ENCODE measurements at regions not wholly inside any gene's neighbourhood (a gene's known extent, or its start where the extent isn't known, plus 50 kb on each side); places are given as distances from the start of the nearest gene placed in this dataset.

DNA sequence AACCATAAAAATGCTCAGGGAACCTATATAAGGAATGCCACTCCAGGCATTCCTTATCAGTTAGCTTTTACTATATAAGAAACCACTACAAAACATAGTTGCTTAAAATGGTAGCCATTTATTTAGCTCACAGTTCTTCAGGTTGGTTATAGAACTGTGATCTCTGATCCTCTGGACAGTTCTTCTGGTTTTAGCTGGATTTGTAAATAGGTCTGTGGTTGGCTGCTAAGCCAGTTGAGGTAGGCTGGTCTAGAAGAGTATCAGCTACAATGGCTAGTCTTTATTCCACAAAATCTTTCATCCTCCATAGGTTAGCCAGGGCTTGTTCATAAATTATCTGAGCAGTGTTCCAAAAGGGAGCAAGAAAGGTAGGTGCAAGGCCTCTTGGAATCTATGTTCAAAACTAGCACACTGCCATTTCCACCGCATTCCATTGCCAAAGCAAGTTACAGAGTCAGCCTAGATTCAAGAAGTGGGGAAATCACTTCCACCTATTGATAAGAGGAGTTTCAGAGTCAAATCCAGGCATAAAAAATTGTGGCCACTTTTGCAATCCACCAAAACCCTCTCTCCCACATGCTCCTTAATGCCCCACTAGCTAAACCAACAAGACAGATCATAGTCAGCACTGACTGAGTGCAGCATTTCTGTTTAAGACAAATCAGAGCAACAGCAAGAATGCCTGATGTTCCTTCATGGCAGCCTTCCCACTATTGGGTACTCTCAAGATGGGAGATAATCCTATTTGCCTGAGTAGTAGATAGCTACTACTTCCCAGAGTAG, 146.4 kb downstream of the IRS1 start:
- no peak for DNase-seq (ENCODE audit: low read depth in 2 of 2)

DNA sequence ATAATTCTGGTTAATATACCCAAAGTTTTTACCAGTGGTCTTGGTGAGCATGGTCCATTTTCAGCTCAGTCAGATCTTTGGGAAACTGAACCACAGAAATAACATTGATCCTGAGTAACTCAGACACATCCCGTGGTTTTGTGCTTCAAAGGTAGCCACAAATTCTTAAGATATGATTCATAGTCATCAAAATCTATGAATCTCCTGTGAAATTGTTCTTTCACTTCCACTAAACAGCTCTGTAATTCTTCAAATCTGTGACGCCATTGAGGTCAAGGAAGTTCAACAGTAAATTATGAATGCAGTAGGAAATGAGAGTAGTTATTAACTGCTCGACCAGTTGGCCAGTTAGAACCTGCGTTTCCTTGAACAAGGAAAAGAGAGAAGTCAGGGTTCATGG, 147.3 kb downstream of the IRS1 start:
- DNase-seq (ENCODE audit: low read depth in 2 of 2) = no peak

DNA sequence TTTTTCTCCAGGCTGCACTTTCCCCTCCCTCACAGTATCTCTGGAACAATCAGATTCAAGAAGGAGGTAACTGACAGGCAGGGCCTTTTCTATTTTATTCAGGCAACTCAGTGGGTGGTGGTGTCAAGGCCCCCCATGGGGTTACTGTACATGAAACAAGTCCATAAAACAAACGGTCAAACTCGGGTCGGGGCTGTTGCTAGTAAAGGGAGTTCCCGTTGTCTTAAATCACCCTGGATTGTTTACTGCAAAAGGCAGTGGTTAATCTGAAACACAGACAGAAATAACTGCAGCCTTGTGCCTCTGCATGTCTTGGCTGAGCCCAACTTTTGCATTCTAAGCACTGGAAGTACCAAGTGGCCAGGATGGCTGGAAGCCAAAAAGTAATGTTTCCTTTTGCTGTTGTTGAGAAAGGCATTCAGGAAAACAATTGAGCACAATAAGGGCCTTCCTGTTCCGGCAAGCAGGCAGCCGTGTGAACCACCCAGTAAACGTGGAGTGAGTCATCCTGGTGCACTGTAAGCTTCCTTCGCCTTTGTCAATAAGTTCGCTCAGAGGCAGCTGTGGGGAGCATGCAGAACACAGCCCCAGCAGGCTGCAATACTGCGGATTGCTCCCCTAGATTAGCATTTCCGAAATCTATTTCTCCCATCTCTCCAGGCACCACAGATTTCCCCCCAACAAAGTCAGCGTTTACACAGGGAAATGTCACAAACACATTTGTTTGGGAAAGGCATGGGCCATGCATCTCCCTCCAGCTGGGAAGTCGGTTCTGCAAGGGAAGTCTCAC, 149.6 kb downstream of the IRS1 start:
- peak; percentile 18 to 25 for DNase-seq (ENCODE audit: low read depth in 2 of 2)

DNA sequence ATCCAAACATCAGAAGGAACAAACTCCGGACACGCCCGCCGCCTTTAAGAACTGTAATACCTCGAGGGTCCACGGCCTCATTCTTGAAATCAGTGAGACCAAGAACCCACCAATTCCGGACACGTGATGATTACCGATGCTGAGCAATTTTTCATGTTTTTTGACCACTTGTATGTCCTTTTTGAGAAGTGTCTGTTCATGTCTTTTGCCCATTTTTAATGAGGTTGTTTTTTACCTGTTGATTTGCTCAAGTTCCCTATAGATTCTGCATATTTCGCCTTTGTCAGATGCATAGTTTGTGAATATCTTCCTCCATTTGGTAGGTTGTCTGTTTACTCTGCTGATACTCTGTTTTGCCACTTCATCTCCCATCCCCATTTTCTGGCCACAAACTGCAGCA, 150.4 kb downstream of the IRS1 start:
- no peak for DNase-seq (ENCODE audit: low read depth in 2 of 2)

DNA sequence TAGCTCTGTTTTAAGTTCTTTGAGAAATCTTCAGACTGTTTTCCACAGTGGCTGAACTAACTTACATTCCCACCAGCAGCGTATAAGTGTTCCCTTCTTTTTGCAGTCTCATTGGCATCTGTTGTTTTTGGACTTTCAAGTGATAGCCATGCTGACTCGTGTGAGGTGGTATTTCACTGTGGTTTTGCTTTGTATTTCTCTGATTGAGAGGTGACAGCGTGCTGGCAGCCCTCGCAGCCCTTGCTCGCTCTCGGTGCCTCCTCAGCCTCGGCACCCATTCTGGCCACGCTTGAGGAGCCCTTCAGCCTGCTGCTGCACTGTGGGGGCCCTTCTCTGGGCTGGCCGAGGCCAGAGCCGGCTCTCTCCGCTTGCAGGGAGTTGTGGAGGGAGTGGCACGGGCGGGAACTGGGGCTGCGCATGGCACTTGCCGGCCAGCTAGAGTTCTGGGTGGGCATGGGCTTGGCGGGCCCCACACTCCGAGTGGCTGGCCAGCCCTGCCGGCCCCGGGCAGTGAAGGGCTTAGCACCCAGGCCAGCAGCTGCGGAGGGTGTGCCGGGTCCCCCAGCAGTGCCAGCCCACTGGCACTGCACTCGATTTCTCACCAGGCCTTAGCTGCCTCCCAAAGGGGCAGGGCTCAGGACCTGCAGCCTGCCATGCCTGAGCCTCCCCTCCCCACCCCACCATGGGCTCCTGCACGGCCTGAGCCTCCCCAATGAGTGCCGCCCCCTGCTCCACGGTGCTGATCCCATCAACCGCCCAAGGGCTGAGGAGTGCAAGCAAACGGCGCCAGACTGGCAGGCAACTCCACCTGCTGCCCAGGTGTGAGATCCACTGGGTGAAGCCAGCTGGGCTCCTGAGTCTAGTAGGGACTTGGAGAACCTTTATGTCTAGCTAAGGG, 151.8 kb downstream of the IRS1 start:
- DNase-seq (ENCODE audit: low read depth in 2 of 2) = no peak

DNA sequence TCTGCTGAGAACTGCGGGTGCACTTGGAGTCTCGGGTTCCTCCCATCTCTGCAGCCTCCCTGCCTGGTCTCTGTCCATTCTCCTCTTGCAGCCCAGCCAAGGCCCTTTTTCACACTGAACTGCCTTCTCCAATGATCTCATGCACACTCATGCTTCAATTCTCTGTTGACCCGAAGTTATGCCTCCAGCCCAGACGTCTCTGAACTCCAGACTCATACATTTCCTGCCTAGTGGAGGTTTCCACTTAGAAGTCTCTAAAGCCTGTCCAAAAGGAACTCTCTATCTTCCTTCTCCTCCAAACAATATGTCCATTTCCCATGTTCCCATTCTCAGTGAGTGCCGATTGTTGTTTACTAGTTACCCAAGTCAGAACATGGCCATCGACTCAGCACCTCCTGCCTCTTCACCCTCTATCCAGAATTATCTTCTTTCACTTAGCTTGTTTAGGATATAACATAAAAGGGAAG, 155.2 kb downstream of the IRS1 start:
- no peak for DNase-seq (ENCODE audit: low read depth in 2 of 2)

DNA sequence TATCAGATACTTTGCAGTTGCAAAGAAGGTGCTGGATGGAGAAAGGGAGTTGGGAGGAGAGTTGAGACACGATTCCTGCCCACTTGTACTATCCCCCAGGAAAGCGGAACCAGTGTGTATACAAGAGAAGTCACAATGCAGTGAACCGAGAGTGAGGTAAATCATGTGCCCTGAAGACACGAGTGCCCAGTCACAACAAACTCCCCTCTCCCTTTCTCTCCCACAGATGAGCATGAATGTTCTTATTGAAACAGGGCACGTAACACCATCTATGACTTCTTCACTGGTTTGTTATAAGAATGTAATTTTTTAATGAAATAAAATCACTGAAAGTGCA, 155.7 kb downstream of the IRS1 start:
- no peak for DNase-seq (ENCODE audit: low read depth in 2 of 2)

DNA sequence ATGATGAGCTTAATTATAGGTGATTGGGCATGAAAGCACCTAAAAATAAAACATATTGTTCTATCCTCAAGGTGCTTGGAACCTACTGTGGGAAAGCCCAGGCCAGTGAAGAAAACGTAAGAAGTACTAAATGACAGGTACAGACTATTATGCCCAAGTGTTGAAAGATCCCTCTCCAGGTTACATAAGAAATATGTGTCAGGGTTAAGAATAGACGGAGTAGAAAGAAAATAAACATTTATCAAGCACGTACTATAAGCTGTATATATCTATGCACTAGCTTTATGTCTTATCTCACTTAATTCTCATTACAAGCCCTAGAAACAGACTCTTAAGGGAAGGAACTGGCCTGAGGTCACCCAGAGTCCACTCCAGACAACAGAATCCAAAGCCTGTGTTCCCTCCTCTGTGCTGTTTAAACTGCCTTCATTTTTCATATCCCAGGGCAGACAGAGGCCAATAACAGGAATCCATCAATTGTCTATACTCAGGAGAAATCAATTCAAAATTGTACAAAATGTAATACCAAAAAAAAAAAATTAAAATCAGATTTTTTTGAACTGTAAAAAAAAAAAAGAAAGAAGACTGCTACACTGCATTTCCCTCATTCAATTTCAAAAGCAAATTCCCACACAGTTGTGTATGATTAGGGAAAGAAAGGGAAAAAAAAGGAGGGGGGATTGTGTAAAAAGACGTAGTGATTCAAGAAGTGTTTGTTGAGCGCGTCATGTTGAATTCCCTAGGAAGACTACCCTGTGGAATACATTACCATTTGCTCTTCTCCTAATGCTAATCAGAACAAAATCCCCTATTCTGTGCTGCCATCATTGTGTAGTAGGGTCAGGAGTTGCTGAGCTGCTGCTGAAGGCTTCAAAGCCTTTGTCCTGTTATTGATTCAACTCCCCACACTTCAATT, 156.3 kb downstream of the IRS1 start:
- no peak for DNase-seq (ENCODE audit: low read depth in 2 of 2)

DNA sequence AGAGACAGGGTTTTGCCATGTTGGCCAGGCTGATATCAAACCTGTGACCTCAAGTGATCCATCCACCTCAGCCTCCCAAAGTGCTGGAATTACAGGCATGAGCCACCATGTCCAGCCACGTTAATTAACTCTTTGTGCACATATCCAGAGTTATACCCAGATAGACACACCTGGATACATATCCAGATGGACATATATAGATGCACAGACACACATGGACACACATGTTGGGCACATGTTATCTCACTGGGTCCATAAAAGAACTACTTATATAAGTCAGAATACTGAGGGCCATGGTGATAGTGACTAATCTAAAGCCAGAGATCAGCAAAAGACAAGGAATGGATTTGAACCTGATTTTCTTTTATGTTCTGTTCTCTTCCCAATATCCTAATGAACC, 158.6 kb downstream of the IRS1 start:
- no peak for DNase-seq (ENCODE audit: low read depth in 2 of 2)

DNA sequence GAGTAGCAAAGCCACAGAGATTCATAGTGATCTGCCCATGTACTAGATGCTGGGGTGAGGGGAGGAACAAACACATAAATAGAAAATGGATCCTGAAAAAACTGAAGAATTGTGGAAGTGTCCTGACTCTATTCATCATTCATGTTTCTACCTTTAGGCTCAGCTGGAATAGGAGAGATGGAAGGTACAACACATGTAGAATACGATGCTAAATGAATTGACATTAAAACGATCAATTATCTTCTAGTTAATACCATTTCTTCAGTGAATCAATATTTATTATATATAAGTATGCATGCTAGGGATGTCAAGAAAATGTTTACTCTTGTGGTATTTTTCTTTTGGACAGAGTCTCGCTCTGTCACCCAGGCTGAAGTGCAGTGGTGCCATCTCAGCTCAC, 159.1 kb downstream of the IRS1 start:
- no peak for DNase-seq (ENCODE audit: low read depth in 2 of 2)

DNA sequence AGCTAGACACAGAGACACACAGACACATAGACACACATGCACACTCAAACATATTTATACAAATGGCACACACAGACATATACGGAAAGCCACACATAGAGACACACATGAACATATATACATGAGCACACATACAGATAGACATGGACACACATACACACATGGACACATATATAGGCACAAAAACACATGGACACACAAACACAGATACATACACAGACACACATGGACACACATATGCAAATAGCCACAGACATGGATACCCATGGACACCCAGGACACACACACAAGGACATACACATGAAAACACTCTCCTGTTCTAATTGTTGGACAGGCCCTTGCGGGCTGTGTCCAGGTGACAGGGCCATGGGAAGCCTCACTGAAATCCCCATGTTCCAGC, 160.1 kb downstream of the IRS1 start:
- no peak for DNase-seq (ENCODE audit: low read depth in 2 of 2)

DNA sequence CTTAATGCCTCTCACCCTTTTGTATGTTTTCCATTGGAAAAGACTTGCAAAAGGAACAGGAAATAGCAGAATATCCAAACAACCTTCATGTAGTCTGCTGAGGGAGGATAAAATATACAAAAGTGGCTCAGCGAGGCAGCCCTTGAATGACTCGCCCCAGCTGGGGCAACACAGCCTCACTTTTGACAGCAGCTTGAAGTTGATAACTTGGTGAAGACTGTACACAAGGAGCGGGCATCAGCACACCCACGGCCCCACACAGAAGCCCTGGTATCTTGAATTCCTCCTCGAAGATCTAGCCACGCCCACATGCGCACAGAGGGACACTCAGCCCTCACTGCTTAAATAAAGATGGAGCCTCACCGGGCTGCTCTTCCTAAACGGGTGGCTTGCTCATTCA, 161.0 kb downstream of the IRS1 start:
- DNase-seq (ENCODE audit: low read depth in 2 of 2) = no peak

DNA sequence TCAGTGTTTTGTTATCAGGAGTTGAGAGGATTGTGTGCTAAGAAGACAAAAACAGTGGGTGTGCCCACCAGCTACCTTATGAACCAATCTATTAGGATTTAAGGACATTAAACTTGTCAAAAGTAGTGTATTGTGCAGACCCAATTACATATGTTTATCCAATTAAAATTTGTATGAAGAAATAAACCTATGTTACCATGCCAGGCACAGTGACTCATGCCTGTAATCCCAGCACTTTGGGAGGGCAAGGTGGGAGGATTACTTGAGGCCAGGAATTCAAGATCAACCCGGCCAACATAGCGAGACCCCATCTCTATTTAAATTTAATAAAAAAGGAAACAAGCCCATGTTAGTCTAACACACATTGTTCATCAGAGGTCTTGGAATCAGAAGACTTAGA, 162.2 kb downstream of the IRS1 start:
- DNase-seq (ENCODE audit: low read depth in 2 of 2) = no peak

DNA sequence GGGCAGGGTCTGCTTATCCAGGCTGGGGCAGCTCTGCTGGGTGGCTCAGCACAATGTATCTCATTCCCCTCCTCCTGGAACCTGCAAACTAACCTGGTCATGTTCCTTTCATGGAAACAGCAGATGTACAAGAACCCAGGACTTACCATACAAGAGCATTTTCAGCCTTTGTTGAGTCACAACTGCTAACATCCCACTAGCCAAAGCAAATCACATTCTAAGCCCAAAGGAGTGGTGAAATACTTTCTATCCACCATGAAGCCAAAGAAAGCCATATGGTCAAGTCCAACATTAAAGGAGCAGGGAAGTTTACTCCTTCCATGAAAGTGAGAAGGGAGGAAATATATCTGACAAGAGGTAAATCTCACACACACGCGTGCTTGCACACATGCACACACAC, 163.0 kb downstream of the IRS1 start:
- DNase-seq (ENCODE audit: low read depth in 2 of 2) = no peak

DNA sequence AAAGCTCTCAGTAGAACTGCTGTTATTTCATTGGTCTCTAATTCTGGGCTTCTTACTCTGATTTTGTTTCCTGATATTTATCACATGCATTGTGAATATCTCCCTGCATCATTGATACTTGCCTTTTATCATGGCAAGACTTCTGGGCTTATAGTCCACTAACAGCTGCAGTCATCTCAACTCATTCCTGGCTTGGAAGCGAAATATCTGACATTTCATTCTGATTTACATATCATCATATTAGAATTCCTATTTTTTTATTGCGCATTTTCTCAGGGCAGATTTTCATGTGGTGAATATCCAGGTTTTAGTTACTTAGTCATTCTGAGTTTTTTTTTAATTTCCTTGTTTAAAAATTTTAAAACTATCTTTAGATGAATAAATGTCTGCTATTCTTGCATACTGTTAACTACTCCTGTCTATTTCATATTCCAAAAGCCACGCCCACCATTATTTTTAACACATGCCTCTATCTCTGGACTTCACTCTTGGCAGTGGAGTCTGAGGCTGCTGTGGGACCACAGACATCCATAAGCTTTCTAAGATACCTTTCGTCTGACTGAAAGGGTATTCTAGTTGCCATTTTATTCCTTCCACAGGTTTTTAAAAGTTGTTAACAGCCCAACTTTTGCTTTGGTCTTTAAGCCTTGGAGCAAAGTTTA, 164.5 kb downstream of the IRS1 start:
- no peak for DNase-seq (ENCODE audit: low read depth in 2 of 2)

DNA sequence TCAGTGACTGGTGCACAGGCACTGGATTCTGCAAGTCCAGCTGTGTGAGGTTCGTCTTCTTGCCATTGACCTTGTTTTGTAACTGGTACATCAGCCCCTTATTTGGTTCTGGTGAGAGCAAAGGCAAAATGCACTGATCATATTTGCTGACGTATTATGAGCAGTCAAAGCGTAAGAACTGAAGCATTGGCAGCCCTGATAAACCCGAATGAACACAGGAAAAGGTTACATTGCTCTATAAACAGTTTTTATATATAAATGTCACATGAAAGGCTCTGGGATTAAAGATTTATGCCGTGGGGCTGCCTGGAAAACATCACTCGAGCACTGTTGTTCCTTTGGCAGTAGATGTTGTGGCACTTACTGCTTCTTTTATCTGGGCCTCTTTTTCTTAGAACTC, 167.9 kb downstream of the IRS1 start:
- no peak for DNase-seq (ENCODE audit: low read depth in 2 of 2)

DNA sequence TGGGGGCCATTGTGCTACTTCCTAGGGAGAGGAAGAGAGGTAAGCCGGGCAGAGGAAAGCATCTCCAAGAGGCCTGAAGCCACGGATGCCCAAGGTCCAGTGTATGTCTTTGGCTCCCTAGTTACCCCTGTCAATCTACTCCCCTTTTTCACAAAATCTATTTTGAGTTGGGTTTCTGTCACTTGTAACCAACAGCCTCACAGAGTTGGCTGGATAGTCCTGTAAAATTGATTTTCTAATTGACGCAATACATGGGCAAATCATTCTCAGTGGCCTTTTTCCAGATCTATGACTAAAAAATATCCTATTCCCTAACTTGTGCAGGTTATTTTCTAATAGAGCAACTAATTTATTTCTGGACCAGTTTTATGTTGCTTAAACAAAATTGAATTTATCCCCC, 168.4 kb downstream of the IRS1 start:
- no peak for DNase-seq (ENCODE audit: low read depth in 2 of 2)

DNA sequence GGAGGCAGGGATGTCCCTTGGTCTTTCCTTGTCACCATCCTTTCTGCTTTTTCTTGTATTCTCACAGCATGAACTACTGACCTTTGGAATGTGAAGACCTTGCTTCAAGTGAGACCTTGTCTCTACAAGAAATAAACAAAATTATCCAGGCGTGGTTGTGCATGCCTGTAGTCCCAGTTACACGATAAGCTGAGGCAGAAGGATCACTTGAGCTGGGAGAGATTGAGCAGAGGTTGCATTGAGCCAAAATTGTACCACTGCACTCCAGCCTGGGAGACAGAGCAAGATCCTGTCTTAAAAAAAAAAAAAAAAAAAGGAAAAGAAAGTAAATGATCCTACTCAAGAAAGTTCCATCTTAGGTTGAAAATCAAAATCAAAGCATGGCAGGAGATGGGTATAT, 173.7 kb downstream of the IRS1 start:
- no peak for DNase-seq (ENCODE audit: low read depth in 2 of 2)

DNA sequence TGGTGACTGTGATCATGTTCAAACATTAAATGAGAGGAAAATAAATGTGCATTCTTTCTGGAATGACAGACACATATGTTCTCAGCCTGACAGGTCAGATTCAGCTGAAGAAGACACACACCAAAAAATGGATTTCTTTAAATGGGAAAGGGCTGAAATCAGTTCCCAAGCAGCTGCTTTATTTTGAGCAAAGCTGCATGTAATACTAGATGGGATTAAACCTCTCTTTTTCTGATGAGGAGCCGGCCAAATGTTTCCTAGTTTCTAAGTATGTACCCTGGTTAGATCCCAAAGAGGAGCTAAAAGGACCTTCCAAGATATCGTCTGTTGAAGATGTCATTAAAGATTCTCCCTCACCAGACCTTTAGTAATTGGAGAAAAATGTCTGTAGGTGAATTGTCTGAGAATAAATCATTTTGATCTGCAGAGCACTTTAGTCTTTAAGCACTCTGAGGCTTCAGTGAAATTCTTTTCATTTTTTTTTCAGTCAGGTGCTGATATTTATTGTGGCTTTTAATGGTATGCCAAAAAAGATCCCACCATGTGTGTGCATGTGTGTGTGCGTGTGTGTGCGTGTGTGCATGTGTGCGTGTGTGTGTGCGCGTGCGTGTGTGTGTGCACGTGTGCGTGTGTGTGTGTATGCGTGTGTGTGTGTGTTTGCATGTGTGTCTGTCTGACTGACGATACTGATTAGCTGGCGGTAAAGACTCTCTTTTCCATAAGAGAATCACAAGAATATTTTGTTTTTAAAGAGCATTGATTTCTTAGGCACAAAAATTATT, 175.8 kb downstream of the IRS1 start:
- DNase-seq (ENCODE audit: low read depth in 2 of 2) = no peak

DNA sequence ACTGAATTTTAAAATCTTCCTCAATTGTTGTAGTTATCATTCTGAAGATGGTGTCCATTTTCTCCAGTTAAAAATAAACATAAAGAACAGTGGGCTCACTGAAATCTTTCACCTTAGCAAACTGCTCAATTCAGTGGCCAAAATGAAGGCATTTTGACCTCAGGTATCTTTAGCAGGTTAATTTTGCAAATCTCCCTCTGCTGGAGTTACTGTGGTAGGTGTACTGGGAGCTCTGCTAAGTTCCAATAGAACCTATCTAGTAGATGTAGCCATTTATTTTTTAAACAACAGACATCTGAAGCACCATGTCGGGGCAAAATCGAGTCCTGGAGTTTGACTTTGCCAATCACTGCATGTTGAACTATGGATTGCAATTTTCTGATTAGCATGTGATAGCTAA, 177.1 kb downstream of the IRS1 start:
- no peak for DNase-seq (ENCODE audit: low read depth in 2 of 2)

Data from stimulated activated CD4-positive, alpha-beta T cell treated with anti-CD3 and anti-CD28 coated beads, Interleukin-12 subunit alpha, Interleukin-12 subunit beta, amount 100 ng/mL, for 24 hours (primary cell).